Upper lobe of left lung (tissue), 4 donors: ENCODE measurements at regions not wholly inside any gene's neighbourhood (a gene's known extent, or its start where the extent isn't known, plus 50 kb on each side); places are given as distances from the start of the nearest gene placed in this dataset.

Source experiments
- CTCF ChIP-seq, 6 experiments: fragments of 450-650 bp in 4 of 6; fragments of 200-600 bp in 2 of 6; sonication (generic) in 2 of 6; IDR thresholded peaks; one replicate each; pipeline ENCODE4 v1.5.1; 2016 to 2019; ENCODE audit warnings: antibody characterized with exemption in 6 of 6
- POLR2A ChIP-seq, 4 donors: fragments of 450-650 bp; IDR thresholded peaks; one replicate each; pipeline ENCODE4 v1.5.1; 2016 to 2017; ENCODE audit warnings: antibody characterized with exemption in 4 of 4, mild to moderate bottlenecking in 2 of 4
- POLR2AphosphoS5 ChIP-seq, 2 donors: sonication (generic); formaldehyde crosslinking; IDR thresholded peaks; one replicate each; pipeline ENCODE4 v1.5.1; 2017; ENCODE audit warnings: antibody characterized with exemption in 2 of 2

GRCh38 chr11:28919194-28919593 lies 811.0 kb downstream of the METTL15 start:
- TF ChIP-seq CTCF (IDR thresholded peaks at IDR 0.05), result no peak
- TF ChIP-seq POLR2AphosphoS5 (IDR thresholded peaks at IDR 0.05), result no peak
- no peak for TF ChIP-seq POLR2A (IDR thresholded peaks at IDR 0.05)
